HG02840 (cell line): ENCODE measurements at regions not wholly inside any gene's neighbourhood (a gene's known extent, or its start where the extent isn't known, plus 50 kb on each side); places are given as distances from the start of the nearest gene placed in this dataset.
"Not testable (repeated sequence)": the region's sequence is repeated elsewhere in the genome, so short reads cannot be mapped to it uniquely, and the experiment has no call there.

Source experiments
- ATAC-seq: cut with Tn5 transposase; IDR thresholded peaks from one replicate; pipeline ENCODE4 v1.9.1; 2021; ENCODE audit warnings: mild to moderate bottlenecking, moderate library complexity, moderate number of reproducible peaks; ENCODE audit not compliant: unreplicated experiment, low FRiP score

GRCh38 chr5:50898966-50899365 is 232.5 kb downstream of the PARP8 start:
- no peak for ATAC-seq

- ATAC-seq = no peak
Measured at GRCh38 chr5:50900952-50901510, 234.6 kb downstream of the PARP8 start.

GRCh38 chr5:50903651-50904050 is 237.2 kb downstream of the PARP8 start:
- no peak for ATAC-seq

- no peak for ATAC-seq
Measured at GRCh38 chr5:50905996-50906570, 239.6 kb downstream of the PARP8 start.

GRCh38 chr5:50920160-50920559 is 253.7 kb downstream of the PARP8 start:
- ATAC-seq = not testable (repeated sequence)

- no peak for ATAC-seq
Measured at GRCh38 chr5:50921366-50922133, 255.1 kb downstream of the PARP8 start.

GRCh38 chr5:50922134-50922941 is 255.9 kb downstream of the PARP8 start:
- not testable (repeated sequence) for ATAC-seq

GRCh38 chr5:50922942-50923767 is 256.7 kb downstream of the PARP8 start:
- no peak for ATAC-seq

- ATAC-seq = no peak
Measured at GRCh38 chr5:50923768-50924494, 257.5 kb downstream of the PARP8 start.

- no peak for ATAC-seq
Measured at GRCh38 chr5:50927953-50928352, 261.5 kb downstream of the PARP8 start.

- no peak for ATAC-seq
Measured at GRCh38 chr5:50929174-50929573, 262.7 kb downstream of the PARP8 start.

GRCh38 chr5:50934343-50934742 is 267.9 kb downstream of the PARP8 start:
- ATAC-seq = no peak

- ATAC-seq = no peak
Measured at GRCh38 chr5:50945139-50945538, 278.7 kb downstream of the PARP8 start.

- ATAC-seq = no peak
Measured at GRCh38 chr5:50947906-50948683, 281.7 kb downstream of the PARP8 start.

GRCh38 chr5:50953290-50953689 is 286.9 kb downstream of the PARP8 start:
- ATAC-seq = no peak

- ATAC-seq = no peak
Measured at GRCh38 chr5:50958852-50959457, 292.5 kb downstream of the PARP8 start.

GRCh38 chr5:50962934-50963872 is 296.8 kb downstream of the PARP8 start:
- ATAC-seq = peak; percentile 74
